Natural killer cell (primary cell): ENCODE measurements at regions not wholly inside any gene's neighbourhood (a gene's known extent, or its start where the extent isn't known, plus 50 kb on each side); places are given as distances from the start of the nearest gene placed in this dataset.

Source experiments
- ATAC-seq, 3 donors: fragments of 150-1000 bp in 2 of 3; fragments of 200-7000 bp in 1 of 3; cut with Tn5 transposase; 1 replicate in 1 of 3; 2 replicates in 2 of 3; pipeline ENCODE4 v1.10.0; 2021; ENCODE audit warnings: mild to moderate bottlenecking in 2 of 3, moderate library complexity in 2 of 3
- DNase-seq, 2 donors: peaks; one replicate each; pipeline versions ENCODE4 v3.0.0 to v3.0.0-alpha.2; 2013 to 2021; ENCODE audit warnings: mixed read lengths in 1 of 2
- H3K27ac ChIP-seq: one replicate; pipeline ENCODE4 v1.5.1; 2013; ENCODE audit warnings: mild to moderate bottlenecking, low read length
- H3K27me3 ChIP-seq: one replicate; pipeline ENCODE4 v1.6.1; 2013; ENCODE audit warnings: low read length; ENCODE audit not compliant: control insufficient read depth, insufficient read depth
- H3K36me3 ChIP-seq: one replicate; pipeline ENCODE4 v1.6.1; 2013; ENCODE audit warnings: low read length; ENCODE audit not compliant: control insufficient read depth, insufficient read depth
- H3K4me1 ChIP-seq: one replicate; pipeline ENCODE4 v1.6.1; 2013; ENCODE audit warnings: low read length; ENCODE audit not compliant: control insufficient read depth, insufficient read depth
- H3K4me3 ChIP-seq: one replicate; pipeline ENCODE4 v1.5.1; 2013; ENCODE audit warnings: low read length
- H3K9me3 ChIP-seq: one replicate; pipeline ENCODE4 v1.6.1; 2013; ENCODE audit warnings: low read length; ENCODE audit not compliant: control insufficient read depth, insufficient read depth
- H3K27ac Mint-ChIP-seq, 2 donors: one replicate each; pipeline ENCODE4 v1.8.0; 2022; ENCODE audit warnings: mild to moderate bottlenecking in 2 of 2, mixed read lengths in 2 of 2, moderate library complexity in 1 of 2
- H3K27me3 Mint-ChIP-seq, 2 donors: one replicate each; pipeline ENCODE4 v1.8.0; 2022; ENCODE audit warnings: low read depth in 2 of 2, mixed read lengths in 2 of 2
- H3K36me3 Mint-ChIP-seq: one replicate; pipeline ENCODE4 v1.8.0; 2022; ENCODE audit warnings: mixed read lengths
- H3K4me1 Mint-ChIP-seq, 2 donors: one replicate each; pipeline ENCODE4 v1.8.0; 2022; ENCODE audit warnings: mixed read lengths in 2 of 2
- H3K4me3 Mint-ChIP-seq: one replicate; pipeline ENCODE4 v1.8.0; 2022; ENCODE audit warnings: mild to moderate bottlenecking, moderate library complexity, mixed read lengths
- H3K9me3 Mint-ChIP-seq, 2 donors: one replicate each; pipeline ENCODE4 v1.8.0; 2022; ENCODE audit warnings: mixed read lengths in 2 of 2
- WGBS: methylation state at CpG from one replicate; pipeline ENCODE4 v1.1.7; 2013; ENCODE audit warnings: missing lambda C conversion rate; ENCODE audit not compliant: insufficient coverage; 5-methylcytosine and 5-hydroxymethylcytosine counted together
- intact Hi-C: fragments of 100-400 bp; cut with micrococcal nuclease; formaldehyde crosslinking; loops from one replicate; pipeline ENCODE4 v1.14.2; 2022
- TF ChIP-seq, protein P1 (sequence below): fragments of 200-600 bp; IDR thresholded peaks from one replicate; pipeline ENCODE4 v1.8.0; 2022; ENCODE audit warnings: antibody characterized with exemption

- 60% methylated on average over 1 of the region's 2 CpGs for WGBS
- Mint-ChIP-seq H3K27me3 (peaks cover 0 to 5% of the 10 kb centered on the region in 2 donors), H3K9me3 (no peaks in the 10 kb centered on the region), H3K4me3 (no peak overlapping the region), H3K27ac (no peak overlapping the region), H3K36me3 (no peaks in the 10 kb centered on the region), H3K4me1 (no peaks in the 10 kb centered on the region)
- no peaks in the 10 kb centered on the region for H3K27me3 ChIP-seq
- H3K9me3 ChIP-seq: no peaks in the 10 kb centered on the region
- no peaks in the 10 kb centered on the region for H3K36me3 ChIP-seq
- no peaks in the 10 kb centered on the region for H3K4me1 ChIP-seq
- H3K4me3 ChIP-seq: no peak overlapping the region
- DNase-seq (no peak), ATAC-seq (no peak)
- TF ChIP-seq, protein P1, sequence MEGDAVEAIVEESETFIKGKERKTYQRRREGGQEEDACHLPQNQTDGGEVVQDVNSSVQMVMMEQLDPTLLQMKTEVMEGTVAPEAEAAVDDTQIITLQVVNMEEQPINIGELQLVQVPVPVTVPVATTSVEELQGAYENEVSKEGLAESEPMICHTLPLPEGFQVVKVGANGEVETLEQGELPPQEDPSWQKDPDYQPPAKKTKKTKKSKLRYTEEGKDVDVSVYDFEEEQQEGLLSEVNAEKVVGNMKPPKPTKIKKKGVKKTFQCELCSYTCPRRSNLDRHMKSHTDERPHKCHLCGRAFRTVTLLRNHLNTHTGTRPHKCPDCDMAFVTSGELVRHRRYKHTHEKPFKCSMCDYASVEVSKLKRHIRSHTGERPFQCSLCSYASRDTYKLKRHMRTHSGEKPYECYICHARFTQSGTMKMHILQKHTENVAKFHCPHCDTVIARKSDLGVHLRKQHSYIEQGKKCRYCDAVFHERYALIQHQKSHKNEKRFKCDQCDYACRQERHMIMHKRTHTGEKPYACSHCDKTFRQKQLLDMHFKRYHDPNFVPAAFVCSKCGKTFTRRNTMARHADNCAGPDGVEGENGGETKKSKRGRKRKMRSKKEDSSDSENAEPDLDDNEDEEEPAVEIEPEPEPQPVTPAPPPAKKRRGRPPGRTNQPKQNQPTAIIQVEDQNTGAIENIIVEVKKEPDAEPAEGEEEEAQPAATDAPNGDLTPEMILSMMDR: no peak
- no peak overlapping the region for H3K27ac ChIP-seq
- intact Hi-C loops: no loop called here
These were observed 250.6 kb downstream of the SMAD2 start for GRCh38 chr18:47679864-47680263.

- no peaks in the 10 kb centered on the region for H3K27me3 ChIP-seq
These were observed 252.5 kb downstream of the SMAD2 start for GRCh38 chr18:47677952-47678351.

DNA sequence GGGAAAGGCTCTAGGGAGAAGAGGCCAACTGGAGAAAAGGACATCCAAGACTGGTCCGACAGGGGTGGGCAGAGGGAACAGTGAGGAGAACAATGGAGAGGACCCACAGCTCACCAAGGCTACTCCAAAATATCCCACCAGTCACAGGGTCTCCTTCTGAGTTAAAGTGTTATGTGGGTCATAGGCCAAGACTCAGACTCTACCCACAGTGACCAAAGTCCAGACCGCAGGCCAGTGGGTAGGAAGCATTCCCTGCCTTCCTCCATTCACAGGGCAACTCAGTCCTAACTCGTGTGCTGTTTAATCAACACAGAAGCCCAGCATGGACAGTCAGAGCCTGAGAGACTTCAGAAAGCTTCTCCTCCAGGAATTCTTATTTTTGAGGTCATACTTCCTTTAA, 260.6 kb downstream of the SMAD2 start:
- WGBS: 82% methylated on average over 3 of the region's 3 CpGs

More at GRCh38 chr18:47677952-47678351, 252.5 kb downstream of the SMAD2 start:
- TF ChIP-seq, protein P1: no peak
- intact Hi-C loops: no loop called here
- Histone ChIP-seq H3K36me3 (no peaks in the 10 kb centered on the region), H3K27ac (no peak overlapping the region), H3K4me1 (no peaks in the 10 kb centered on the region), H3K9me3 (no peaks in the 10 kb centered on the region), H3K4me3 (no peak overlapping the region)
- WGBS: 88% methylated on average over 3 of the region's 3 CpGs
- no peak overlapping the region for H3K4me3 Mint-ChIP-seq
- no peaks in the 10 kb centered on the region for H3K4me1 Mint-ChIP-seq
- no peaks in the 10 kb centered on the region for H3K9me3 Mint-ChIP-seq
- DNase-seq (no peak), ATAC-seq (no peak)
- H3K27ac Mint-ChIP-seq: no peak overlapping the region
- H3K36me3 Mint-ChIP-seq: no peaks in the 10 kb centered on the region
- H3K27me3 Mint-ChIP-seq: peaks cover 0 to 5% of the 10 kb centered on the region in 2 donors

DNA sequence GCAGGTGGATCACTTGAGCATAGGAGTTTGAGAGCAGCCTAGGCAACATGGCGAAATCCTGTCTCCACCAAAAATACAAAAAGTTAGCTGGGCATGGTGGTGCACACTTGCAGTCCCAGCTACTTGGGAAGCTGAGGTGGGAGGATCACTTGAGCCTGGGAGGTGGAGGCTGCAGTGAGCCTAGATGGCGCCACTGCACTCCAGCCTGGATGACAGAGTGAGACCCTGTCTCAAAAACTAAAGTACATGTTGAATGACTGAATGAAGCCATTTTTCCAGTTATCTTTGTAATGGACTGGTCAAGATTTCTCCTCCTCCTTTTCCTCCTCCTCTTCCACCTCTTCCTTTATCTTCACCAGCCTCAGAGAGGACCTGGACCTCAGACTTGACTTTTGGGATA, 272.0 kb downstream of the SMAD2 start:
- WGBS: 75% methylated on average over 2 of the region's 2 CpGs

More for the DNA sequence above, 260.6 kb downstream of the SMAD2 start:
- no peaks in the 10 kb centered on the region for H3K36me3 Mint-ChIP-seq
- H3K9me3 ChIP-seq: no peaks in the 10 kb centered on the region
- H3K4me1 Mint-ChIP-seq: no peaks in the 10 kb centered on the region
- ATAC-seq: no peak
- no peaks in the 10 kb centered on the region for H3K4me1 ChIP-seq
- H3K27me3 ChIP-seq: no peaks in the 10 kb centered on the region
- H3K4me3 Mint-ChIP-seq: no peak overlapping the region
- H3K27me3 Mint-ChIP-seq: peaks cover 7 to 13% of the 10 kb centered on the region in 2 donors
- no peak overlapping the region for H3K4me3 ChIP-seq
- H3K36me3 ChIP-seq: no peaks in the 10 kb centered on the region
- H3K27ac Mint-ChIP-seq: no peak overlapping the region
- TF ChIP-seq, protein P1: no peak
- no peaks in the 10 kb centered on the region for H3K9me3 Mint-ChIP-seq
- intact Hi-C loops: no loop called here
- no peak overlapping the region for H3K27ac ChIP-seq
- no peak for DNase-seq

More for the DNA sequence above, 272.0 kb downstream of the SMAD2 start:
- DNase-seq (no peak), ATAC-seq (no peak)
- H3K27me3 Mint-ChIP-seq: no peaks in the 10 kb centered on the region
- Histone ChIP-seq H3K9me3 (no peaks in the 10 kb centered on the region), H3K27ac (no peak overlapping the region), H3K27me3 (no peaks in the 10 kb centered on the region), H3K4me3 (no peak overlapping the region), H3K4me1 (no peaks in the 10 kb centered on the region), H3K36me3 (no peaks in the 10 kb centered on the region)
- H3K4me1 Mint-ChIP-seq: no peaks in the 10 kb centered on the region
- TF ChIP-seq, protein P1: no peak
- intact Hi-C loops: no loop called here
- H3K9me3 Mint-ChIP-seq: peaks cover 0 to 3% of the 10 kb centered on the region in 2 donors
- no peak overlapping the region for H3K4me3 Mint-ChIP-seq
- no peak overlapping the region for H3K27ac Mint-ChIP-seq
- H3K36me3 Mint-ChIP-seq: no peaks in the 10 kb centered on the region
